ENCODE measurements at regions not wholly inside any gene's neighbourhood (a gene's known extent, or its start where the extent isn't known, plus 50 kb on each side); places are given as distances from the start of the nearest gene placed in this dataset.

GRCh38 chr14:64639340-64639821, 64.8 kb upstream of the PLEKHG3 start:
- no peak for DNase-seq

GRCh38 chr14:64640839-64641238, 63.4 kb upstream of the PLEKHG3 start:
- no peak for DNase-seq

- DNase-seq: no peak
Observed at GRCh38 chr14:64641760-64642159, 62.5 kb upstream of the PLEKHG3 start.

GRCh38 chr14:64643709-64644108, 60.5 kb upstream of the PLEKHG3 start:
- DNase-seq: no peak

- no peak for DNase-seq
Observed at GRCh38 chr14:64644629-64645028, 59.6 kb upstream of the PLEKHG3 start.

- no peak for DNase-seq
Observed at GRCh38 chr14:64645220-64645892, 58.9 kb upstream of the PLEKHG3 start.

- DNase-seq: no peak
Observed at GRCh38 chr14:64646103-64646502, 58.1 kb upstream of the PLEKHG3 start.

- DNase-seq: no peak
Observed at GRCh38 chr14:64649383-64649998, 54.7 kb upstream of the PLEKHG3 start.

- DNase-seq: no peak
Observed at GRCh38 chr14:64653900-64654245, 50.4 kb upstream of the PLEKHG3 start.

GRCh38 chr14:64654246-64654900, 49.9 kb upstream of the PLEKHG3 start:
- DNase-seq: peak; percentile 13

Measured in GF-D8 (cell line).